DOHH2 (cell line): ENCODE measurements at regions not wholly inside any gene's neighbourhood (a gene's known extent, or its start where the extent isn't known, plus 50 kb on each side); places are given as distances from the start of the nearest gene placed in this dataset.

Source experiments
- H3F3A ChIP-seq: fragments of 200-600 bp; sonication (generic), shearing (Covaris generic); 2 replicates; pipeline ENCODE4 v1.6.0; 2016; ENCODE audit warnings: antibody characterized with exemption, mild to moderate bottlenecking; ENCODE audit not compliant: control insufficient read depth, insufficient read depth
- H3K27ac ChIP-seq: fragments of 200-600 bp; sonication (generic); 2 replicates; pipeline ENCODE4 v1.5.1; 2014; ENCODE audit warnings: low read depth, mild to moderate bottlenecking, low read length, moderate library complexity
- H3K27me3 ChIP-seq: fragments of 200-600 bp; sonication (generic); 2 replicates; pipeline ENCODE4 v1.6.1; 2014; ENCODE audit warnings: mild to moderate bottlenecking, low read length, mixed read lengths; ENCODE audit not compliant: control insufficient read depth
- H3K36me3 ChIP-seq: fragments of 200-600 bp; sonication (generic); 2 replicates; pipeline ENCODE4 v1.6.1; 2014; ENCODE audit warnings: mild to moderate bottlenecking, low read length, moderate library complexity, mixed read lengths; ENCODE audit not compliant: control insufficient read depth
- H3K4me1 ChIP-seq: fragments of 200-600 bp; sonication (generic); 2 replicates; pipeline ENCODE4 v1.6.1; 2014; ENCODE audit warnings: mild to moderate bottlenecking, low read length, mixed read lengths; ENCODE audit not compliant: control insufficient read depth
- H3K4me2 ChIP-seq: fragments of 200-600 bp; sonication (generic); 2 replicates; pipeline ENCODE4 v1.6.0; 2014; ENCODE audit warnings: mild to moderate bottlenecking, low read length, moderate library complexity
- H3K4me3 ChIP-seq: fragments of 200-600 bp; sonication (generic); 2 replicates; pipeline ENCODE4 v1.5.1; 2014; ENCODE audit warnings: mild to moderate bottlenecking, low read length, mixed read lengths
- H3K79me2 ChIP-seq: fragments of 200-600 bp; sonication (generic); 2 replicates; pipeline ENCODE4 v1.6.1; 2014; ENCODE audit warnings: mild to moderate bottlenecking, low read length, mixed read lengths; ENCODE audit not compliant: control insufficient read depth
- H3K9me2 ChIP-seq: fragments of 200-600 bp; sonication (generic); replicated peaks from 2 replicates; pipeline ENCODE4 v1.6.1; 2014; ENCODE audit warnings: mild to moderate bottlenecking, low read length, mixed read lengths; ENCODE audit not compliant: control insufficient read depth
- H3K9me3 ChIP-seq: fragments of 200-600 bp; sonication (generic); 2 replicates; pipeline ENCODE4 v1.6.1; 2014; ENCODE audit warnings: antibody characterized with exemption, low read length, mixed read lengths; ENCODE audit not compliant: control insufficient read depth, insufficient read depth
- H4K20me1 ChIP-seq: fragments of 200-600 bp; sonication (generic); 2 replicates; pipeline ENCODE4 v1.6.0; 2014; ENCODE audit warnings: low read depth, mild to moderate bottlenecking, antibody characterized with exemption, low read length, moderate library complexity; ENCODE audit not compliant: control insufficient read depth, insufficient read depth
- CTCF ChIP-seq: fragments of 200-600 bp; sonication (generic); IDR thresholded peaks from one replicate; pipeline ENCODE4 v1.5.1; 2014; ENCODE audit warnings: antibody characterized with exemption, mild to moderate bottlenecking, low read depth, low read length; ENCODE audit not compliant: poor library complexity, severe bottlenecking
- EZH2phosphoT487 ChIP-seq: fragments of 200-600 bp; sonication (generic); IDR thresholded peaks from 2 replicates; pipeline ENCODE4 v1.6.1; 2017; ENCODE audit warnings: borderline replicate concordance, mild to moderate bottlenecking, antibody characterized with exemption, low read length, moderate library complexity, mixed read lengths

GRCh38 chr7:57204411-57204811 is 72.2 kb upstream of the ZNF479 start:
- Histone ChIP-seq H3K9me3 (peaks cover 56% of the 10 kb centered on the region), H3F3A (no peaks in the 10 kb centered on the region), H3K4me3 (no peak overlapping the region), H3K4me2 (no peak overlapping the region), H3K27me3 (no peaks in the 10 kb centered on the region), H3K79me2 (no peaks in the 10 kb centered on the region), H3K9me2 (no peaks in the 10 kb centered on the region), H3K36me3 (no peaks in the 10 kb centered on the region), H4K20me1 (no peaks in the 10 kb centered on the region), H3K4me1 (no peaks in the 10 kb centered on the region), H3K27ac (no peak overlapping the region)
- no peak for TF ChIP-seq EZH2phosphoT487
- no peak for TF ChIP-seq CTCF

- Histone ChIP-seq H3K36me3 (no peaks in the 10 kb centered on the region), H3K79me2 (no peaks in the 10 kb centered on the region), H3F3A (no peaks in the 10 kb centered on the region), H3K4me2 (no peak overlapping the region), H3K27me3 (no peaks in the 10 kb centered on the region), H4K20me1 (no peaks in the 10 kb centered on the region), H3K9me3 (peaks cover 56% of the 10 kb centered on the region), H3K27ac (no peak overlapping the region), H3K4me3 (no peak overlapping the region), H3K4me1 (no peaks in the 10 kb centered on the region), H3K9me2 (no peaks in the 10 kb centered on the region)
- no peak for TF ChIP-seq CTCF
- TF ChIP-seq EZH2phosphoT487 = no peak
Measured at GRCh38 chr7:57205000-57205399, 72.8 kb upstream of the ZNF479 start.

GRCh38 chr7:57207836-57208235 is 75.6 kb upstream of the ZNF479 start:
- no peaks in the 10 kb centered on the region for H3K9me2 ChIP-seq

More at GRCh38 chr7:57207836-57208235, 75.6 kb upstream of the ZNF479 start:
- H3K9me3 ChIP-seq = peaks cover 47% of the 10 kb centered on the region
- no peak for TF ChIP-seq CTCF
- TF ChIP-seq EZH2phosphoT487 = no peak
- no peaks in the 10 kb centered on the region for H4K20me1 ChIP-seq
- no peak overlapping the region for H3K4me3 ChIP-seq
- no peaks in the 10 kb centered on the region for H3K79me2 ChIP-seq
- no peaks in the 10 kb centered on the region for H3K27me3 ChIP-seq
- H3K4me1 ChIP-seq = no peaks in the 10 kb centered on the region
- H3K4me2 ChIP-seq = no peak overlapping the region
- H3K36me3 ChIP-seq = no peaks in the 10 kb centered on the region
- H3K27ac ChIP-seq = no peak overlapping the region
- no peaks in the 10 kb centered on the region for H3F3A ChIP-seq
